GM21528 (cell line): ENCODE measurements at regions not wholly inside any gene's neighbourhood (a gene's known extent, or its start where the extent isn't known, plus 50 kb on each side); places are given as distances from the start of the nearest gene placed in this dataset.

ENCODE experiments used
- ATAC-seq: cut with Tn5 transposase; IDR thresholded peaks from one replicate; pipeline ENCODE4 v1.9.1; 2021; ENCODE audit warnings: mild to moderate bottlenecking, moderate library complexity; ENCODE audit not compliant: unreplicated experiment, low FRiP score

DNA sequence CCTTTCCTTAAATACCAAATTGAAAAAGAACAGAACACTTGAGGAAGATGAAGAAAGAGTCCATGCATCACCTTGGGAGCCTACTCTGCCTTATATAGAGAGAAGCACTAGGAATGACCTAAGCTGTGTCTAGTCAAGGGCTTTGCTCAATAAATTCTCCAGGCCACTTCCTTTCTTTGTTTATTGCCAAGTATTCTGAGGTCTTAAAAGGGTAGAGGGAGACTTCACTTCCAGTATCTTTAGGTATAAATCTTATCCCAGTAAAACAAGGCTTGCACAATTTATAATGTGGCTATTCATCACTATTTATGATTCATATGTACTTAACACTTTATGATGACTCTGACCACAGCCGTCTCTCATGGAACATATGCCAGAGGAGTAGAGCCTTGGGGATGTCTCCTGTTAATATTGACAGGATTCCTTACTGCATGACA lies 85.1 kb upstream of the ARHGAP5 start:
- ATAC-seq, result no peak

DNA sequence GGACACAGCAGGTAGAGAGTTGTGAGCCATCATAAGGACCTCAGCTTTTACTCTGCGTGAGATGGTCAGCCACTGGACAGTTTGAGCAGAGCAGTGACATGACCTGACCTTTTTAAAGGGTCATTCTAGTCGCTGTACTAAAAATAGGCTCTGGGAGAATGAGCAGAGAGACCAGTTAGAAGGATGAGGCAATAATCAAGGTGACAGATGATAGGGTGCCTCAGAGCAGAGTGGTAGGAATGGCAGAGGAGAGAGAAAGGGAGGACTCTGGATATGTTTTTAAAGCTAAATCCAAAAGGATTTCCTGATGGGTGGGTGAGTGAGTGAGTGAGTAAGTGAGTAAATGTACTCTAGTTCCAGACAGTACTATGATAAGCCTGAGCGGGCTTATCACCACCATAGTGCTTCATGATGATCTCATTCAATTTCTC lies 83.6 kb upstream of the ARHGAP5 start:
- ATAC-seq, result no peak

DNA sequence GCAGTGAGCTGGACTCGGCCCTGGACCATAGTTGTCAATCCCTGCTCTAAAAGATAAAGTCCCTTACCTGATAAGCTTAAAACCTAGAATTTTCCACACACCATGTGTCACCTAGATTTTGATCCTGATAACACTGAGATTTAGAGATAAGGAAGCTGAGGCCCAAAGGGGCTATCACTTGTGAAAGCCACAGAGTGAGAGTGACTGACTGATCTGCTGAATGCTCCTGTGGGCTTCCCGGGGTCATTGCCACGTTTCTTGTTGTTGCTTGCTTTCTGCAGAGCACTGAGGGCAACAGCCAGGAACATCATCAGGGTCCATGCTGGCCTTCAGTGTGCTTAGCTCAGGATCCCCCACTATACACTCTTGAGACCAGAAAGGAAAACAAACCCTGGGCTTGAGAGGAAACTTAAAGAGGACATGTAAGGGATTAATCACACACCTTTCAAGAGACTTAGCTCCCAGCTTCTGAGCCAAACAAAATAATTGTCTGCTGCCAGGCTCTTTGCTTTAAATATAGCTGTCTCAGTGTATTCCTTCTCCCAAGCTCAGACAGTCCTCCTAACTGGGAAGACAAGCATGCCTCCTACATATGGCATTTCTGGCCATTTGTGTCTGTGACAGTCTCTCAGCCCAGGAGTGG lies 82.6 kb upstream of the ARHGAP5 start:
- ATAC-seq, result no peak

DNA sequence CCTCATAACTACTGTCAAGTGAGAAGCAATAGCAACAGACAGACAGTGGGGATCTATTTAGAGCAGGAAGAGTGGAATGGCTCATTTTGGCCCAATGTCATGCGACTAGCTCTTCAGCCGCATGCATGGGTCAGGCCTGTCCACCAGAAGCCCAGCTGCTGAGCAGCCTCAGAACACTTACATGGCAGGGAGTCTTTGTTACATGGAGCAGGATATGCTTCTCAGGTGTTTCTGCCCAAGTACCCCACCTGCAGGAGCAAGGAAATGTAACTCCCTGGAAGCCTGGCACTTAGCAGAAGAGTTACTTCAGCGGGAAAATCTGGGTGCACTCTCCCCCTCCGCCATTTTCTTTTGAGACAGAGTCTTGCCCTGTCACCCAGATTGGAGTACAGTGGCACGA lies 73.5 kb upstream of the ARHGAP5 start:
- ATAC-seq, result no peak

DNA sequence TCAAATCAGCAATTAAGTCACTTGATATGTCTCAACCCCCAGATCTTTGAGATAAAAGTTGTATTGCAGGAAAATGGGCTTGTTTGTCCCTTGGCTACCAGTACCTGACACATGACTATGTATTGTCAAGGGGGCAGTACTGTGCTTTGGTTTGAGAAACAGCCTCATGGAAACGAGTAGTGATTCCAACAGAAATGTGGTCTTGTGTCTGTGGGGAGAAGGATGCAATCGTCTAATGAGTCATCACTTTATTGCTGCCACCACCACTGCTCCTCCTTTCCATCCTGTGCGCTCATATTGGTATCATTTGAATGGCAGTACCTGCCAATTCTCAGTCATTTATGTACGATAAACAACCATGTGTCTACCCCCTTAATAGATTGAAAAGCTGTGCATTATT lies 72.8 kb upstream of the ARHGAP5 start:
- ATAC-seq, result no peak

DNA sequence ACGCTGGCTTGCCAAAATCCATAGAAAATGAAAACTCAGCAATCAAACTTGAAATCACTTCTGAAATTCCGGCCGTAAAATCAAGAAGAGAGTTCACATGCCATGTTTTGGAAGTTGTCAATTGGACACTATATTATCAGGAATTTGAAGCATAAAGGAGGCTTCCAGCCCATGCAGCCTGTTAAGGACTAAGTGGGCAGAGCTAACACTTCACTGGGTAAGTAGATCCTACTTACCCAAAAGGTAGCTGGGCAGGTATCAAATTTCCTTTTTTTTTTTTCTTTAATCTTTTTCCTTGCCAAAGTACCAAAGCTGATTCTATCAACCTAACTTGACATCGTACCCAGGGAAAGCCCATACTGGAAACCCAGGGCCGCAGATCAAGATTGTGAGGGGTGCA lies 71.5 kb upstream of the ARHGAP5 start:
- no peak for ATAC-seq

DNA sequence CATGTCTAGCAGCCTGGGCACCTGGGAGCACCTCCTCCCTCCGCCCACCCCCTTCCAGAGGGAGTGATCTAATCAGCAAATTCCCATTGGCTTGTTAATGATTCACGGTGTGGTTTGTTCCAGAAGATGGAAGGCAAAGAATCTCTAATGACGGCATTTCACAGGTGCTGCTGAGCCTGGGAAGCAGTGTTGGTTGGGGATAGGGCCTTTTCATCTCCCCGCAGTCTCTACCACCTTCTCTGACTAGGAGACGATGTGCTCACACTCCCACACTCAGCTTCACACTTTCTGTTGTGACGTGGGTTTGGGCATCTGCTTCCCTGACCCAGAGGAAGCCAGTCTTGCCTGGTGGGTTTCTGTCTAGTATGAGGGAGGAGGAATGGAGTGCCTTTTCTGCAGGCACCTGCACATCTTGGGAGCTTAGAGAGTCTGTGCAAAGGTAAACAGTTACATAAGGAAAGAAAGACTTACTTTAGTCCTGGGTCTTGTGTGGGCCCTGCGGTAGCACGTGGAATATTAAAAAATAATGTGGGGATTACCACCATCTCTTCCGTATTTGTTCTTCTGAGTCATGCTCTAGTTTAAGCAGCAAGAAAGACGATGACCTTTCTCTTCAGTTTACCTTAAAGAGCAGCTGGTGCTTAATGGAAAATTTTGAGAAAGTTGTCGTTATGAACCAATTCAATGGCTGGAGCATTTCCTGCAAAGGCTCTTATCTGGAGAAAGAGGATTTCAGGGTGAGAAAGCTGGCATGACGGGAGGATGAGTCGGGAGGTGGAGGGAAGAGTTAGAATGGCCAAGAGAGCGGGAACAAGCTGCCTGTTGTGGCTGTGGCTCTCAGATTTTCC lies 70.6 kb upstream of the ARHGAP5 start:
- ATAC-seq, result no peak

DNA sequence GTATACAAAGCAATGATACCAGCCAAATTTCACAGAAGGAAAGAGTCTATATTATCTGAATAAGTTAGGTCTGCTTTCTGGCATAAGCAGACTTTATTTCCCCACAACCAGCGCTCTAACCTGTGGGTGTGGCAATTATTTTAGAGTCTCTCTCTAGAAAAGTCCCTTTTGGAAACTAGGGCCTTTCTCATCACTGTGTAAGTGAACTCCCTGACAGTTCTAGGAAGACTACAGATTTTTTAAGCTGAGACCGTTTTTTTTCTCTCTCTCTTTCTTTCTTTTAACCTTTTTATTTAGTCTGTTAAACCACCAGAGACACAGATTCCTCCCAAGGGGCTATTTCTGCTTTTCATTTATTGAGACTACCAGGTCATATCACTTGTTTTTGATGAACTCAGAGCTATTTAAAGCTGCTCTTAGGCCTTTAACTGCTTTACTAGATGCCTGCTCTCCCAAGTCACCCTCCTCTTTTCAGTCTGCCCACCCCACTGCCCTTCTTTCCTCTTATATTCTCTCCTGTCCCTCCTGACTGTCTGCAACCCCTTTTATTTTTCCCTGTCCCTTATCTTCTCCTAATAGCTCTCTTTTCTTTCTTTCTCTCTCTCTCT lies 69.2 kb upstream of the ARHGAP5 start:
- ATAC-seq, result no peak

DNA sequence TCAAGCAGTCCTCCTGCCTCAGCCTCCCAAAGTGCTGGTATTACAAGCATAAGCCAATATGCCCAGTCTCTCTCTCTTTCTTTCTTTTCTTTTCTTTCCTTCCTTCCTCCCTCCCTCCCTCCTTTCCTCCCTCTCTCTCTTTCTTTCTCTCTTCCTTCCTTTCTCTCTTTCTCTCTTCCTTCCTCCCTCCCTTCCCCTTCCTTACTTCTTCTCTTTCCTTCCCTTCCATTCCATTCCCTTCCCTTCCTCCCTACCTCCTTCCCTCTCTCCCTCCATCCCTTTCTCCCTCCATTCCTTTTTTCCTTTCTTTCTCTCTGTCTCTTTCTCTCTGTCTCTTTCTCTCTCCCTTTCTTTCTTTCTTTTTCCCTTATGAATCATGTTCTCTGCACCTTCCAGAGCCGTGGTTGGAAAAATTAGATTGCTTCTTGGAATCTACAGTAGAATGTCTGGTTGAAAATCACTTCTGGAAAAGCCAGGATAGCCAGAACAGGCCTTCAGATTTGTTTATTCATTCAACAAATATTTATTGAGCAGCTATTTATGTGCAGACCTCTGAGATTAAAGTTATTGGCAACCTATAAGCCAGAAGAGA lies 68.4 kb upstream of the ARHGAP5 start:
- ATAC-seq, result no peak

DNA sequence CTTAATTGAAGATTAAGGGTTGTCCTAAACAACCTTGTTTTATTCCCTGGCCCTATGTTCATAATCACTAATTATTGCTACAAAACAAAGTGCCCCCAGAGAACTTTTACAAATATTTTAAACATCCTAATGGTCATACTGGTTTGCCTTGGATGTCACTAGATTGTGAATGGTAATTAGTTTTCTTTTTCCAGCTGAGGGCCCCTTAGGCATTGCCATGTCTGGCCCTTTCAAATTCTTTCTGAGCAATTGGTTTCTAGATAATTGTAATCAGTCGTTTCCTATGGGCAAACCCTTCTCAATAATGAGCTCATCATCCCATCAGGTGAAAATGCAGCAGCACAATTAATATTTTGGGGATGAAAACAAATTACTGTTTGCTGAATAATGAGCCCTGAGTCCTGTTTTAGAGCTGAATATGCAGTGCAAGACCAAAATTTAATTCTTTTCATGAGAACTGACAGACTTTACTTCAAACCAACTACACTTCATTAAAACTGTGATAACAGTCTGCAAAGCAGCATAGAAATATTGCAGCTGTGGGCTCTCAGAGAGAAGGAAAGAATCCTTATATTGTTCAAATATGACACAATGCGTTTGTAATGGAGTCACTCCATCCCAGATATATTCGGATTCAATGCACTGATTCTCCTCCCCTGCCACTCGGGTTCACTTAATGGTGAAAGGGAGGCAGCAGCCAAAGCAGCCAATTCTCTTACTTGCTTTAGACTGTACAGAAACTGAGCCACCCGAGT lies 67.7 kb upstream of the ARHGAP5 start:
- no peak for ATAC-seq

DNA sequence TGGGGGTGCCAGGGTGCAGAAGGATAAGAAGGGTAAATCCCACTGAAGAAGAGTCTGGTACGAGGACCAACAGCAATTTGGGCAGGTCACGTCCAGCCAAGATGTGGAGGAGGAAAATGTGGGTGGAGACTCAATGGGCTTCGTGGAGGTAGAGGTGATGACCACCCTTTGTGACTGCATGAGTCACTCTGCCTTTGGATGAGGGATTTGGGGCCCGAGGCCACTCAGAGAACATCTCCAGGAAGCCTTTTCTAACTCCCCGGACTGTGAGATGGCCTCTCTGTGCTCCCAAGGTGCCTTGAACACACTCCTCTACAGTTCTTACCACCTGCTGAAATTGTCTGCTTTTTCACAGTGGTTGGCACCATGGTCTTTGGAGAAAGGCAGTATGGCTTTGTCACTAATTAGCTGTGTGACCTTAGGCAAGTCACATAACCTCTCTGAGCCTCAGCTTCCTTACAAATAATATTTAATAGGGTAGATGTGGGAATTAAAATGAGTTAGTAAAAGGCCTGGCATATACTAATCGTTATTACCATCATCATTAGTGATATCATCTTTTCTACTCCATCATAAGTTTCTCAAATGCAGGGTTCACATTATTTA lies 67.0 kb upstream of the ARHGAP5 start:
- no peak for ATAC-seq

DNA sequence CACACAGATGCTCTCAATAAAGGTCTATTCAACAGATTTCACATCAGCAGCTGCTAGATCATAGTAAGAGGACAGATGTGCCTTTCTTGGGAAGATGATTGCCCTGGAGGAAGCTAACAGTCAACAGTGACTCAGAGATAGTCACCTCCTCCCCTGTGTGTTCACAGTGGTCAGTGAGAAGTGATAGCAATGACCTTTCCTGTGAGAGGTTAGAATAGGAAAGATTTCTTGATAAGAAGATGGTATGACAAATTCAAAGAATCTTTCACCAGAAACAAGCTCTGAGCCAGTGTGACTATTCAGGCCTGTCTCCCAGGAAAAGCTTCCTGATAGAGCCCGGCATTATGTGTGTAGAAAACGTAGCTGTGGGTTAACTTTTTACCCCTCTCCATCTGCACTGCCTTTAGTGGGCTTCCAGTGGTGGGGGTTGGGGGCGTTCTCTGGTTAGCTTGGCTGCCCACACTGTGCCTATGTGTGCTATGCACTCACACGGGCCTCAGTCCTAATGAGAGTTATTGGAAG lies 66.4 kb upstream of the ARHGAP5 start:
- no peak for ATAC-seq

DNA sequence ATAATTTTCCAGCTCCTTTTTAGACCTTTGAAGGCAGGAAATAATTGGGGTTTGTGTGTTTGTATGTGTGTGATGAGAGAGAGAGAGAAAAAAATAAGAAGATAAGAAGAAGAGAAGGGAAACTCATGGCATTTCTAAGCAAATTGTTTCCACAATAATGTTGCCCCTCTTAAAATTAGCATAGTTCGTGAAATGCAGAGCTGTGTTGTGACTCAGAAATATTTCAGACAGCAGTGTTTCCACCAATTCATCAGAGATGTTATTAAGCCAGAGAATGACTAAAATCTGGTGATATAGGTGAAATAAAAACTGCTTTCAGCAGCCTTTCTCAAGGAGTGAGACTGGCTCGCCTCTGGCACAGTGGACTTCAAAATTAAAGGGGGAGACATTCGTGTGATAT lies 65.9 kb upstream of the ARHGAP5 start:
- ATAC-seq, result no peak

DNA sequence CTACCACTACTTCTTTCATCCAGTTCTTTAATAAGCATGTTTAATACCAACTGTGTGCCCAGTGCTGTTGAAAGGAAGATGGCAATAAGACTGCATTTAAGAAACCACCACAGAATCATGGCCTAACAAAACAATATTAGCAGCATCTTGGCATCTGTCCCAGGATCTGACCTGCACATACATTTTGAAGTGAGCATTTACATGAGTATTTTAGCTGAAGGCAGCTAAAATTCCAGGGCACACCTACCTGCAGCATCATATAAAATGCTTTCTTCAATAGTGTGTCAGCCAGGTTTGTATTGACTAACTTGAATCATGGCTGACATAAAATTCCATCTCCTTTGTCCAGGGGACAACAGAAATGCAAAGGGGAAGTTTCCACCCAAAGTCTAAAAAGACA lies 65.0 kb upstream of the ARHGAP5 start:
- no peak for ATAC-seq

DNA sequence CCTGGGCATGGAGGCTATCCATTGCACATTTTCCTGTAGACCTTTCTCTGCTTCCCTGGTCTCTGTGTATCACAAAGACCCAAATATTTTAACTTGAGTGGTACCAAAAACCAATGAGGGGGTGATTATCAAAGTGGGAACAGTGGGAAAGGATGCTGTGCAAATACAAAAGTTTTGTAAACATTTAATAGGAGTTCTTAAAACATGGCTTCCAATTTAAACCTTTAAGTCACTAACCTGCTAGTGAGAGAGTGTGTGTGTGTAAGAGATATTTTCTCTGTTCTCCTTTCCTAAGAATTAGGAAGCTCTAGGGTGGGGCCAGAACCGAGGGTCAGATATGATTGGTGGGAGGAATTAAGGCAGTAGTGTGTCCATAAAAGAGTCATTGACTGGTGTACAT lies 64.5 kb upstream of the ARHGAP5 start:
- no peak for ATAC-seq

DNA sequence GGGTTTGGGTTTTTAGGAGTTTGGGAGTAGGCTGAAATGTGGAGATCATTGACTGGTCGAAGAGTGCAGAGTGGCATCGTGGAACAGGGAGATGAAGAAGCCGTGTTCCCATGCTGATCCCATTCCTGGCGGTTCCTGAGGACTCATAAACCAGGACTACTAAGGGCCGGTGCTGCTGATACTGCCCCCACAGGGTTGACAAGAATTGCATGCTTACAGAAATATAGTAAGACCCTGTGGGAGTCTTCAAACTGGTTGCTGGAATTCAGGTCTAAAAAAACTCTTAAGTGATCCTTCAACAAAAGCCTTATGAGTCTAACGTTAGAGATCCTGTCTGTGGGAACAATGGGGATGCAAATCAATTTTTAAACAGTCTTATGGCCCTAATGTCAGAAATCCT lies 64.0 kb upstream of the ARHGAP5 start:
- no peak for ATAC-seq

DNA sequence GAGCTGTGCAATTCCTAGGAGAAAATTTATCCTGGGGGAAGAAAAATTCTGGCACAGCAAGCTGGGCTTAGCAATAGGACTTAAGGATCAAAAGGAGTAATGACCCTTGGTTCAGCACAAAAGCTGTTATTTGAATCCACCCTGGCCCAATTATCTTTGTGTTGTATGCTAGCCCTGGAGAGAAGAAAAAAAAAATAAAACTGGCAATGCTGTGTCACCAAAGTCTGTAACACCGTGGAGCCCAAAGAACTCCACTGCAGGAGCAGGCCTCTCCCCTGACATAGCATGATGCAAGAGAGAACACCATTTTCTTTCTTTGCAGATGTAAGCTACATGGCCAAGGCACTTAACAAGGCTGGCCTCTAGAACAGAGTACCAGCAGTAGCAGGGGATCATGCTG lies 63.0 kb upstream of the ARHGAP5 start:
- ATAC-seq, result no peak

DNA sequence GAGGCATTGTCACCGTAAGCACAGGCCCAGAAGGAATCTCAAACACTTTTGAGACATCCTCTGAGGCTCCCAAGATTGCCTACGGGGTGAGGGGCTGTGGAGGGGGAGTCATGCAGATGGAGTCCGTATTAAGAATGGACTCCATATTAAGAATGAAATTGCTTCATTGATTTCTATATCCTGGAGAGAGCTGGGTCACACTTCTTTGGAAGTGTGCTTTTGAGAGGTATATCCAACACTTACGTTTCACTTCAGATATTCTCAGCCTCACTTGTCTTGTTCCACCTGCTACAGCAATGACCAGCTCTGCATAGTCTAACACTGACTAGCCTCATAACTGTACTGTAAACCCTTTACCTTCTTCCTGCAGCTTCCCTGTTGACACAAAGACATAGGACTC lies 62.6 kb upstream of the ARHGAP5 start:
- no peak for ATAC-seq

DNA sequence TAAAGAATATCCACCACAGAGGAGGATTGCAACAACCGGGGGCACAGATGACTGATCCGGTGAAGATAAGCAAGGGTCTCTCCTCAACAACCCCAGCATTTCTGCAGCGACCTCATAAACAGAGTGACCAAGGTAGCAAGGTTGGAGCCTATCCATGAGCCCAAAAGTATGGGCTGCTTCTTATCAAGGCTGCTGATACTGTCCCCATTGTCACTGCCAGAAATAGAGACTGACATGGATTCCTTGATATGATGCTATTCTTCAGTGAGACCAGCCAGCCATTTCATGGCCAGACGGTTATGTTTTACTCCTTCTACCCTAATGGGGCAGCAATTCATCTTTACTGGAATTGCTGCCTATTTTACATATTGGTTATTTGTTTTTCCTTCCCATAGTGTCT lies 61.9 kb upstream of the ARHGAP5 start:
- no peak for ATAC-seq

DNA sequence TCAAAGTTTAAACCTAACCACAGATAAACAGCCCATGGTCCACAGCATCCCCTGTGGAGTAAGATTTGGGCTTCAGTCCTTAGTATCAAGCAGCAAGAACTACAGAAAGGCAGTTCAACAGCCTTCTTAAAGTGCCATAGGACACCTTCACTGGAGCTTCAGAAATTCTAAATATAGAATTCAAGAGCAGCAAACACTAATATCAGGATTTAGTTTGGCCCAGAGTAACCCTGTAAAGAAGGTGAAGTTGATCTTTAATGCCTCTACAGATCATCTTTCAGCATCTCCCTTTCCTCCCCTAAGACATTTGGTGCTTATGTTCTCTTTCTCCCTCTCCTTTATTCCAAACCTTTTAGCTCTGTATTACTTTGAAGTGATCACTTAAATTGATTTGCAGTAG lies 59.5 kb upstream of the ARHGAP5 start:
- no peak for ATAC-seq
